HL-60 (cell line): ENCODE measurements at regions not wholly inside any gene's neighbourhood (a gene's known extent, or its start where the extent isn't known, plus 50 kb on each side); places are given as distances from the start of the nearest gene placed in this dataset.

Experiments
- DNase-seq, 2 experiments: peaks; one replicate each; pipeline ENCODE4 v3.0.0-alpha.2; 2010 to 2020; ENCODE audit warnings: low read depth in 1 of 2, low spot score in 1 of 2
- H3K27ac ChIP-seq: fragments of 250-450 bp; sonication (Bioruptor Pico); replicated peaks from 2 replicates; pipeline ENCODE4 v1.5.1; 2020; ENCODE audit warnings: mild to moderate bottlenecking, moderate library complexity
- H3K27me3 ChIP-seq: fragments of 250-450 bp; sonication (Bioruptor Pico); 2 replicates; pipeline ENCODE4 v1.5.1; 2021; ENCODE audit warnings: mild to moderate bottlenecking, moderate library complexity; ENCODE audit not compliant: insufficient read depth, poor library complexity, severe bottlenecking
- H3K4me3 ChIP-seq: replicated peaks from 2 replicates; pipeline ENCODE4 v1.5.1; 2011; ENCODE audit warnings: mild to moderate bottlenecking, control low read depth, low read length; ENCODE audit not compliant: insufficient read depth
- CTCF ChIP-seq: IDR thresholded peaks from one replicate; pipeline ENCODE4 v1.5.1; 2011; ENCODE audit warnings: low read length, control low read depth, inconsistent platforms; ENCODE audit not compliant: insufficient read depth
- GABPA ChIP-seq: IDR thresholded peaks from 2 replicates; pipeline ENCODE4 v1.6.1; 2012; ENCODE audit warnings: low read depth
- POLR2AphosphoS5 ChIP-seq: IDR thresholded peaks from 2 replicates; pipeline ENCODE4 v1.6.1; 2012; ENCODE audit warnings: low read depth
- REST ChIP-seq: IDR thresholded peaks from 2 replicates; pipeline ENCODE4 v1.6.1; 2012; ENCODE audit warnings: low read depth; ENCODE audit not compliant: insufficient replicate concordance
- SPI1 ChIP-seq: IDR thresholded peaks from 2 replicates; pipeline ENCODE4 v1.6.1; 2012; ENCODE audit warnings: low read depth, mild to moderate bottlenecking, borderline replicate concordance

- no peak for DNase-seq
- no peak overlapping the region for H3K27ac ChIP-seq
- no peaks in the 10 kb centered on the region for H3K27me3 ChIP-seq
- no peak overlapping the region for H3K4me3 ChIP-seq
- TF ChIP-seq GABPA (no peak), SPI1 (no peak), REST (no peak), POLR2AphosphoS5 (no peak), CTCF (no peak)
These were observed 136.3 kb upstream of the XYLT1 start for GRCh38 chr16:17607075-17607509.

- Histone ChIP-seq H3K4me3 (no peak overlapping the region), H3K27ac (no peak overlapping the region), H3K27me3 (no peaks in the 10 kb centered on the region)
- TF ChIP-seq SPI1 (no peak), REST (no peak), GABPA (no peak), CTCF (no peak), POLR2AphosphoS5 (no peak)
- no peak for DNase-seq
These were observed 135.7 kb upstream of the XYLT1 start for GRCh38 chr16:17606460-17606859.

GRCh38 chr16:17605784-17606183 lies 135.0 kb upstream of the XYLT1 start:
- TF ChIP-seq REST (no peak), CTCF (no peak), GABPA (no peak), POLR2AphosphoS5 (no peak), SPI1 (no peak)
- Histone ChIP-seq H3K4me3 (no peak overlapping the region), H3K27me3 (no peaks in the 10 kb centered on the region), H3K27ac (no peak overlapping the region)
- no peak for DNase-seq
